Stimulated activated CD4-positive, alpha-beta T cell treated with anti-CD3 and anti-CD28 coated beads, Interleukin-12 subunit alpha, Interleukin-12 subunit beta, amount 100 ng/mL, for 24 hours (primary cell): ENCODE measurements at regions not wholly inside any gene's neighbourhood (a gene's known extent, or its start where the extent isn't known, plus 50 kb on each side); places are given as distances from the start of the nearest gene placed in this dataset.

Experiments
- DNase-seq, 2 experiments: peaks; one replicate each; pipeline ENCODE4 v3.0.0-alpha.2; 2020; ENCODE audit warnings: low read depth in 2 of 2

GRCh38 chr10:78755877-78756455, 312.8 kb upstream of the ZMIZ1 start:
- DNase-seq, result no peak

- peak in 1 of 2 experiments; percentile 8 for DNase-seq
Measured at GRCh38 chr10:78756604-78757343, 312.0 kb upstream of the ZMIZ1 start.

GRCh38 chr10:78757344-78757925, 311.3 kb upstream of the ZMIZ1 start:
- DNase-seq, result no peak

- no peak for DNase-seq
Measured at GRCh38 chr10:78758176-78758575, 310.6 kb upstream of the ZMIZ1 start.

GRCh38 chr10:78759456-78760120, 309.2 kb upstream of the ZMIZ1 start:
- DNase-seq, result no peak

- DNase-seq, result no peak
Measured at GRCh38 chr10:78760463-78761310, 308.1 kb upstream of the ZMIZ1 start.

- no peak for DNase-seq
Measured at GRCh38 chr10:78761311-78761781, 307.4 kb upstream of the ZMIZ1 start.

GRCh38 chr10:78762086-78762630, 306.6 kb upstream of the ZMIZ1 start:
- no peak for DNase-seq

- DNase-seq, result no peak
Measured at GRCh38 chr10:78763234-78763633, 305.5 kb upstream of the ZMIZ1 start.

GRCh38 chr10:78763651-78764395, 304.9 kb upstream of the ZMIZ1 start:
- peak in 1 of 2 experiments; percentile 32 for DNase-seq

- DNase-seq, result no peak
Measured at GRCh38 chr10:78764436-78764835, 304.3 kb upstream of the ZMIZ1 start.

- no peak for DNase-seq
Measured at GRCh38 chr10:78764846-78765430, 303.8 kb upstream of the ZMIZ1 start.

- no peak for DNase-seq
Measured at GRCh38 chr10:78765726-78766335, 302.9 kb upstream of the ZMIZ1 start.

GRCh38 chr10:78766603-78767002, 302.2 kb upstream of the ZMIZ1 start:
- no peak for DNase-seq

- DNase-seq, result no peak
Measured at GRCh38 chr10:78768041-78768835, 300.5 kb upstream of the ZMIZ1 start.

GRCh38 chr10:78768876-78769275, 299.9 kb upstream of the ZMIZ1 start:
- DNase-seq, result no peak

GRCh38 chr10:78769526-78769925, 299.2 kb upstream of the ZMIZ1 start:
- no peak for DNase-seq

- DNase-seq, result no peak
Measured at GRCh38 chr10:78770167-78771090, 298.3 kb upstream of the ZMIZ1 start.
